ENCODE measurements at regions not wholly inside any gene's neighbourhood (a gene's known extent, or its start where the extent isn't known, plus 50 kb on each side); places are given as distances from the start of the nearest gene placed in this dataset.

DNA sequence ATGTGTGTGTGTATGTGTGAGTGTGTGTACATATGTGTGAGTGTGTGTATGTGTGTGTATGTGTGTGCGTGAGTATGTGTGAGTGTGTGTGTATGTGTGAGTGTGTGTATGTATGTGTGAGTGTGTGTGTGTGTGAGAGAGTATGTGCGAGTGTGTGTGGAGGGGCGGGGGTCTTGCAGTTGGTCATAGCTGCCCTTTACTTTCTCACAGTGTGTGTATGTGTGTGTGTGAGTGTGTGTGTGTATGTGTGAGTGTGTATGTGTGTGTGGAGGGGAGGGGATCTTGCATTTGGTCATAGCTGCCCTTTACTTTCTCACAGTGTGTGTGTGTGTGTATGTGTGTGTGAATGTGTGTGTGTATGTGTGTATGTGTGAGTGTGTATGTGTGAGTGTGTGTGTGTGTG is 74.8 kb upstream of the ENPP6 start:
- no peaks in the 10 kb centered on the region for H3K9me3 ChIP-seq
- H3K27ac Mint-ChIP-seq (ENCODE audit: unreplicated experiment) = no peak overlapping the region
- TF ChIP-seq, protein P1, sequence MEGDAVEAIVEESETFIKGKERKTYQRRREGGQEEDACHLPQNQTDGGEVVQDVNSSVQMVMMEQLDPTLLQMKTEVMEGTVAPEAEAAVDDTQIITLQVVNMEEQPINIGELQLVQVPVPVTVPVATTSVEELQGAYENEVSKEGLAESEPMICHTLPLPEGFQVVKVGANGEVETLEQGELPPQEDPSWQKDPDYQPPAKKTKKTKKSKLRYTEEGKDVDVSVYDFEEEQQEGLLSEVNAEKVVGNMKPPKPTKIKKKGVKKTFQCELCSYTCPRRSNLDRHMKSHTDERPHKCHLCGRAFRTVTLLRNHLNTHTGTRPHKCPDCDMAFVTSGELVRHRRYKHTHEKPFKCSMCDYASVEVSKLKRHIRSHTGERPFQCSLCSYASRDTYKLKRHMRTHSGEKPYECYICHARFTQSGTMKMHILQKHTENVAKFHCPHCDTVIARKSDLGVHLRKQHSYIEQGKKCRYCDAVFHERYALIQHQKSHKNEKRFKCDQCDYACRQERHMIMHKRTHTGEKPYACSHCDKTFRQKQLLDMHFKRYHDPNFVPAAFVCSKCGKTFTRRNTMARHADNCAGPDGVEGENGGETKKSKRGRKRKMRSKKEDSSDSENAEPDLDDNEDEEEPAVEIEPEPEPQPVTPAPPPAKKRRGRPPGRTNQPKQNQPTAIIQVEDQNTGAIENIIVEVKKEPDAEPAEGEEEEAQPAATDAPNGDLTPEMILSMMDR (IDR thresholded peaks at IDR 0.05; ENCODE audit: insufficient read depth in 1 of 2, low read depth in 1 of 2, low read length in 1 of 2, severe bottlenecking in 1 of 2, unreplicated experiment in 1 of 2) = no peak
- no peak for DNase-seq
- ChIA-PET CTCF (no interaction called here), POLR2A (no interaction called here)
- H3K9me3 Mint-ChIP-seq (ENCODE audit: unreplicated experiment) = no peaks in the 10 kb centered on the region
- no peak overlapping the region for H3K4me3 ChIP-seq (ENCODE audit: low read depth, low read length)
- no peaks in the 10 kb centered on the region for H3K27me3 ChIP-seq (replicated peaks; ENCODE audit: control insufficient read depth, insufficient read depth, low read length)
- peaks cover 17% of the 10 kb centered on the region for H3K4me1 ChIP-seq
- peaks cover 7% of the 10 kb centered on the region for H3K36me3 Mint-ChIP-seq (ENCODE audit: insufficient read depth, unreplicated experiment)
- intact Hi-C loops (cut with micrococcal nuclease; ENCODE audit: unreplicated experiment) = no loop called here
- H3K36me3 ChIP-seq (ENCODE audit: control insufficient read depth, insufficient read depth, low read length) = no peaks in the 10 kb centered on the region
- H3K4me3 Mint-ChIP-seq (ENCODE audit: unreplicated experiment) = no peak overlapping the region
- H3K4me1 Mint-ChIP-seq (ENCODE audit: low read depth, unreplicated experiment) = peaks cover 7% of the 10 kb centered on the region
- no TSS peak for BruUV-seq (replicated peaks)
- H3K27me3 Mint-ChIP-seq (ENCODE audit: insufficient read depth, unreplicated experiment) = no peaks in the 10 kb centered on the region

DNA sequence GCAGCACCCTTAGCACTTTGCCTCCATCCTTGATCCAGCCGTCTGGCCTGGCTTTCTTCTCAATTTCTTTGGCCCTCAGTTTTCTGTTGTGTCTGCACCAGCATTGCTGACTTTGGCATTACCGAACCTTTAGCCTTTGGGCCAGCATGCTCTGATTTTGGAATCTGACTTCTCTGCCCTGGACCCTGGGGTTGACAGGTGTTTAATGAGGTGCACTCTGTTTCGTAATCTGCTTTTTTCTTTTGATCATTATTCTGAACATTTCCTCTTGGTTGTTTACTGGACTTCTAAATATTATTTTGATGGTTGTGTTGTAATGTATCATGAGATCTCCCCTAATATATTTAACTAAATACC is 71.5 kb upstream of the ENPP6 start:
- no peaks in the 10 kb centered on the region for H3K9me3 ChIP-seq
- H3K36me3 ChIP-seq (ENCODE audit: control insufficient read depth, insufficient read depth, low read length) = no peaks in the 10 kb centered on the region
- H3K4me1 Mint-ChIP-seq (ENCODE audit: low read depth, unreplicated experiment) = peaks cover 13% of the 10 kb centered on the region
- no peaks in the 10 kb centered on the region for H3K27me3 ChIP-seq (replicated peaks; ENCODE audit: control insufficient read depth, insufficient read depth, low read length)
- H3K4me3 ChIP-seq (ENCODE audit: low read depth, low read length) = no peak overlapping the region
- no peaks in the 10 kb centered on the region for H3K9me3 Mint-ChIP-seq (ENCODE audit: unreplicated experiment)
- H3K27ac Mint-ChIP-seq (ENCODE audit: unreplicated experiment) = no peak overlapping the region
- no TSS peak for BruUV-seq (replicated peaks)
- intact Hi-C loops (cut with micrococcal nuclease; ENCODE audit: unreplicated experiment) = loop anchor here (2.0 kb wide), 1 partner anchor 174 kb away; no protein-coding TSS in a partner anchor
- TF ChIP-seq, protein P1 (IDR thresholded peaks at IDR 0.05; ENCODE audit: insufficient read depth in 1 of 2, low read depth in 1 of 2, low read length in 1 of 2, severe bottlenecking in 1 of 2, unreplicated experiment in 1 of 2) = no peak
- ChIA-PET POLR2A (no interaction called here), CTCF (no interaction called here)
- no peak for DNase-seq
- peaks cover 18% of the 10 kb centered on the region for H3K4me1 ChIP-seq
- H3K36me3 Mint-ChIP-seq (ENCODE audit: insufficient read depth, unreplicated experiment) = peaks cover 7% of the 10 kb centered on the region
- H3K27me3 Mint-ChIP-seq (ENCODE audit: insufficient read depth, unreplicated experiment) = no peaks in the 10 kb centered on the region
- H3K4me3 Mint-ChIP-seq (ENCODE audit: unreplicated experiment) = no peak overlapping the region

DNA sequence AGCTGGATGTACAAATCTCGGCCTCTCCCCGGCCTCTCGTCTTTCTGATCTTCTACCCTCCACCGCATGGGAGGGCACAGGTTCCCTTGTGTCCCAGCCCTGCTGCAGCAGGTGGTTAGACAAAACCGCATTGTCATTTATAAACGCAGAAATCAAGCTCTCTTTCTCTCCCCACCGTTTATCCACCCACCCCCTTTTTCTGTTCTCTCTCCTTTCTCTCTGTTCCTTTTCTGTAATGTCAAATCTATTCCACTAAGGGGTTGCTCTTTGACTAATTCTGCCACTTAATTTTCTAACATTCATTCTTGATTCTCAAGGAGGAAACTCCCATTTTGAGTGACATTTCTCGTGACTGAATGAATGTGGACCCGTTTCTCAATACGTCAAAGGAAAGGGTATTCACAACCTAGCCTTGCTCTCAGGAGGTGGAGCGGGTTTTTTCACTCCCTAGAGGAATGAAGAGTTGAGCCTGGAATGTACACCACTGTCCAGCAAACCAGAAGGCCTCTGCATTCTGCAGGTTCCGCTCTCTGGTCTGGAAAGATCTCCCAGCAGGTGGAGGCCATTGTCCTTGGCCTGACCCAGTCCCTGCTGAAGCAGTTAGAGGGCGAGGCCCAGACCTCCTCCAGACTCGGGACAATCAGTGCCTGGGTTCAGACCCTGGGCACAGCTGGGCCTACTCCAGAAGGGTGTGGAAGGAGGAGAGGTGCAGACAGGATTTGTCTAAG is 70.9 kb upstream of the ENPP6 start:
- no peak for DNase-seq
- no peaks in the 10 kb centered on the region for H3K36me3 ChIP-seq (ENCODE audit: control insufficient read depth, insufficient read depth, low read length)
- intact Hi-C loops (cut with micrococcal nuclease; ENCODE audit: unreplicated experiment) = loop anchor here (2.0 kb wide), 1 partner anchor 174 kb away; no protein-coding TSS in a partner anchor
- Mint-ChIP-seq H3K4me3 (ENCODE audit: unreplicated experiment) (no peak overlapping the region), H3K27me3 (ENCODE audit: insufficient read depth, unreplicated experiment) (no peaks in the 10 kb centered on the region), H3K27ac (ENCODE audit: unreplicated experiment) (no peak overlapping the region), H3K36me3 (ENCODE audit: insufficient read depth, unreplicated experiment) (peaks cover 7% of the 10 kb centered on the region), H3K9me3 (ENCODE audit: unreplicated experiment) (no peaks in the 10 kb centered on the region), H3K4me1 (ENCODE audit: low read depth, unreplicated experiment) (peaks cover 13% of the 10 kb centered on the region)
- BruUV-seq (replicated peaks) = no TSS peak
- CTCF ChIA-PET = interaction anchor here (0.8 to 1.4 kb wide), 9 partner anchors 22 to 446 kb away, joined by 3 to 13 read pairs (median 4); partner anchors contain the start of genes CENPU and IRF2
- H3K27me3 ChIP-seq (replicated peaks; ENCODE audit: control insufficient read depth, insufficient read depth, low read length) = no peaks in the 10 kb centered on the region
- H3K4me3 ChIP-seq (ENCODE audit: low read depth, low read length) = no peak overlapping the region
- POLR2A ChIA-PET = interaction anchor here (1.3 kb wide), 1 partner anchor 186 kb away, joined by 9 read pairs; the partner anchor contains the start of gene IRF2
- TF ChIP-seq, protein P1 (IDR thresholded peaks at IDR 0.05; ENCODE audit: insufficient read depth in 1 of 2, low read depth in 1 of 2, low read length in 1 of 2, severe bottlenecking in 1 of 2, unreplicated experiment in 1 of 2) = no peak
- H3K4me1 ChIP-seq = peaks cover 18% of the 10 kb centered on the region
- H3K9me3 ChIP-seq = no peaks in the 10 kb centered on the region

Measured in Caco-2 (cell line).